ENCODE measurements at regions not wholly inside any gene's neighbourhood (a gene's known extent, or its start where the extent isn't known, plus 50 kb on each side); places are given as distances from the start of the nearest gene placed in this dataset.

DNA sequence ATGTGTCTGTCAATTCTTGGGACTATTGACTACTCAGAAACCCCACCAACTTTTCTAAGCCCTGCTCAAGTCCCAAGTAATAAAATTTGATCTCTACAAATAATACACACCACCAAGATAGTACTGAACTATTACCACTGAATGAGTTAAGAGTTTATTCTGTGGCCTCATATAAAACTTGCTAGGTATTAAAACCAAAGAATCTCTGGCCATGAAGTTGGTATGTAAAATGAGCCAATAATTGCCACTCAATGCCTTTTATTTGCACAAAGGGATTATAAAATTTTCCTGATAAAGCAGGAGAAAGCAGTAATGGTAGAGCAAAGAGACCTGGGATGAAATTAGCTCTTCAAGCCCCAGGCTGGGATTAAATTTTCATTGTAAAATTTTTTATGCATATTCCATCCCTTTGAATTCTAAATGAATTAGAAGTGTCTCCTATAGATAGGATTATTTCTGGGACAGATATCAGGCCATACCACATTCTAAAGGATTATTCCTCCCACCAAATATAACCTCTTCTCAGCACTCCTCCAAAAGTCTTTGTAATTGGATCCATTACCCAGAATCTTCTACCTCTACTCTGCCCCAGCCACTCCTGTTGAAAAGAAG, 450.5 kb upstream of the ACVR2A start:
- DNase-seq: peak in 1 of 2 experiments; percentile 7

DNA sequence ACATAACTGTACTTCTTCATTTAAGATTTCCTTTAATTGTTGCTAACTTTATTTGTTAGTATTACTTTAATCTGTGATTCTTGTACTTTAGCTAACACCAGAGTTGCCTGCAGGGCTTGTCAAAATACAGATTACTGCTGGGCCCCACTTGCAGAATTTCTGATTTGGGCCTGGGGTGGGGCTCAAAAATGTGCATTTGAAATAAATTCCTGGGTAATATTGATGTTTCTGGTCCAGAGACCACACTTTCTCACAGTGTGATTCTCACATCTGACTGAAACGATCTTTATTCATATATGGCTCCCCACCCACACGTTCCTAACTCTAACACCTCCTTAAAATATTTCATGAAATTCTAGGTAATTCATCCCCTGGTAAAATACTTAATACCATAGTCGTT, 452.6 kb upstream of the ACVR2A start:
- no peak for DNase-seq

DNA sequence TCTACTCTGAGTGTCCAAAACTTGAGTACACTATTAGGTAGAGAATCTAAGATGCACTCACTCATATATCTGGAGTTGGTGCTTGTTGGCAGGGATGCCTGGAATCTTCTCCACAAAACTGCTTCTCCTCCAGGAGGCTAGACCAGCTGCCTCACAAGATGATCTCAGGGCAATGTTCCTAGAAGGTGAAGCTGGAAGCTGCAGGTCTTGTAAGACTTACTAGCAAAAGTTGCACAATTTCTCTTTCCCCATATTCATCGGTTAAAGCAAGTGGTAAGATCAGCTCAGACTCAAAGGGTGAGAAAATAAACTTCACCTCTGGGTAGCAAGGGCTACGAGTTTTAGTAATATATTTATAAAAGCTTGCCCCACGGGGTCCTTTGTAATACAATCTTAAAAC, 454.4 kb upstream of the ACVR2A start:
- DNase-seq: no peak

DNA sequence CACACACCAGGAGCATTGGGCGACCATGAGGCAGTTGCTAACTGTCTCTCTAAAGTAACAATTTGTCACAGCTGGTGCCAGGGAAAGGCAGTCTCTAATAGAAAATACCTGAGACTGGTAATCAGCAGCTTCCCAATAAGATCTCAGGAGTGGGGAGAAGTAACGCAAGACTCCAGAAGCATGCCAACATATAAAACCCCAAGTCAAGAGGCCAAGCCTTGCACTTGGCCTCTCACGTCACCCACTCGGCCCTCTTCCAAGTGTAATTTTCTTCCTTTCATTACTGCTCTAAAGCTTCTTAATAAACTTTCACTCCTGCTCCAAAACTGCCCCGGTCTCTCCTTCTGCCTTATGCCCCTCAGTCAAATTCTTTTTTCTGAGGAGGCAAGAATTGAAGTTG, 455.6 kb upstream of the ACVR2A start:
- no peak for DNase-seq

DNA sequence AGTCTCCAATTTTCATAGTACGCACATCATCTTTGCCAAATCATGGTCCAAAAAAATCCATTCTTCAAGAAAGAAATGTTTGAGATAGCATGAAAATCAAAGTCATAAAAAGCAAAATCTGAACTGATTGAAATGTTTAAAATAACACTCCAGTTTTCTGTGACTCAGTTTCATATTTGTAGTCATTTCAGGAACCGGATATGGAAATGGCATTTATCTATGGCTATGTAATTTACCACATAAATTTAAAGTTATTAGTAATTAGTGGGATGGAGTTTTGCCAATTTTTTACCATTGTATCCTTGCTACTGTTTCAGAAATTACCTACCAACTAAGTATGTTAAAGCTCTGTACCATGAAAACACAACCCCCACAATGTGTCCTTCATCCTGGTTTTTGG, 456.6 kb upstream of the ACVR2A start:
- no peak for DNase-seq

DNA sequence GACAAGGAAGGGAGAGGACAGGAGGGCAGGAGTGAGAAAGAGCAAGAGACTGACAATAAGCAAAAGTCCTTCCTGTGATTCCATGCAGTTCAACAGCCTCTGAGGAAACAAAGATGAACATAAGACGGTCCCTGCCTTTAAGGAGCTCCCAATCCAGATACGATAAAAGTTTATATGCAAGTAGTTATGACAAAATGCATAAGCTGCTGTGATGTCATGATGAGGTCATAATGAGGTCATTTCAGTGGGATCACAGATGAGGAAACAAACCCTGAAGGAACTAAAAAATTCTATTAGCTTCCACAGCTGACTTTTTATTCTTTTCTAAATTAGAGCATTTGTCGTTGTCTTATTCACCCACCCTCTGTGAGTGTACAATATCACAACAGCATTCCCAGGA, 458.5 kb upstream of the ACVR2A start:
- DNase-seq: no peak

DNA sequence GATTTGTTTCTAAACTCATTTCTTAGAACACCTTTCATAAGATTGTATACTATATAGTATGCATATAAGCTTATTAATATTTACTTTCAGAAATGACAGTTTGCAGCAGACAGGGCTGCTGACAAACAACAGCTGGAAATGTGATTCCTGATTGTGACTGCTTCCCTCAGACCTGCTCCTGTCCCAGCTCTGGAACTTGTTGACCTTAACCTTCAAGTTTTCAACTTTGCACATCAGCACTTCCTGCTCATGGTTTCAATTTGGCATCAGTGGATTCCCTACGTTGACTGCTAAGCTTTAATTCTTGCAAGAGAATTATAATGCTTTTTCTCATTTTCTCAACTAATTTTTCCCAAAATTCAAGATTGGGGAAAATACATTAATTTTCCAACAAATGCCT, 459.2 kb upstream of the ACVR2A start:
- no peak for DNase-seq

DNA sequence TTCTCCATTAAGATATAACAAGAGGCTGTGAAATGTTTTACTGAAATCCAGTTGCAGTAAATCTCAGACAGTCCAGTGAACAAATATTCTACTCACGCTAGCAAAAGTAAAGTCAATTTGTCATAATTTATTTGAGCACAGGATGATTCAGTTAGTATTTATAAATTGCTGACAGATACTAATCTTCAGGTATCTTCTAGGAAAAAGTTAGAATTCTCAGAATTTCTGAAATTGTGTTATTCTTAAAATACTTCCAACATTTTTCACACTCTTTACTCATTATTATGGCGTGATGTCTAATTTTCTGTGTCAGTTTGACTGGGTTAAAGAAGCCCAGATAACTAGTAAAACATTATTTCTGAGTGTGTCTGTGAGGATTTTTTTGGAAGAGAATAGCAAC, 460.2 kb upstream of the ACVR2A start:
- DNase-seq: no peak

DNA sequence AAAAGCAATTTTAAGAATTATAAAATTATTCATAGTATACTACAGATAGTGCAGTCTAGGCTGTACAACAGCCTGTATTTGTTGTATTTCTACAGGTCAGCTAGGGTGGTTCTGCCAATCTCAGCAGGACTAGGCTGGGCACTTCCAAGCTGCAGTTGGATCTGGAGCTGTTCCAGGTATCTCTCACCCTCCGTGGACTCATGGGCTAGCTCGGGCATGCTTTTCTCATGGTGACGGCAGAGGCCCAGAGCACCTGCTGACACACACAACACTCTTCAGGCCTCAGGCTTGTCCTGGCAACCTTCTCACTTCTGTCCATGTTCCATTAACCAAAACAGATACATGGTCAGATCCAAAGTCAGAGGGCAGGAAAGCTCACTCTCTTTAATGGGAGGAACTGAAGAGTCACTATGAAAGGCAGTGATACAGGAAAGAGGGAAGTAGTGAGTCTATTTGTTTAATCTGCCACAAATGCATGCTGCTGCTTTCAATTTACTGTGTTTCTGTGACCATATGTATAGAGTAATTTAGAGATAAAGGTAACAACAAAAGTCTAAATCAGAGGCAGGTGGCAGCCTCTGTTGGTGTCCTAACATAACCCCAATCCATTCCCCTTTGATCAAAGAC, 462.4 kb upstream of the ACVR2A start:
- DNase-seq: peak in 1 of 2 experiments; percentile 20

DNA sequence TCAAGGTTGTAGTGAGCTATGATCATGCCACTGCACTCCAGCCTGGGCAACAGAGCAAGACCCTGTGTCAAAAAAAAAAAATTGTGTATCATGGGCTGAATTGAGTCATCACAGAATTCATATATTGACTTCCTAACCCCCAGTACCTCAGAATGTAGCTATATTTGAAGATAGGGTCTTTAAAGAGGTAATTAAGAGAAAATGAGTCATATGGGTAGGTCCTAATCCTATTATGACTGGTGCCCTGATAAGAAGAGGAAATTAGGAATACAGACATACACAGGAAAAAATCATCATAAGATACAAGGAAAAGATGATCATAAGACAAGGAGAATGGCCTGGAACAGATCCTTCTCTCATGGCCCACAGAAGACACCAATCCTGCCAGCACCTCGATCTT, 466.4 kb upstream of the ACVR2A start:
- DNase-seq: no peak

DNA sequence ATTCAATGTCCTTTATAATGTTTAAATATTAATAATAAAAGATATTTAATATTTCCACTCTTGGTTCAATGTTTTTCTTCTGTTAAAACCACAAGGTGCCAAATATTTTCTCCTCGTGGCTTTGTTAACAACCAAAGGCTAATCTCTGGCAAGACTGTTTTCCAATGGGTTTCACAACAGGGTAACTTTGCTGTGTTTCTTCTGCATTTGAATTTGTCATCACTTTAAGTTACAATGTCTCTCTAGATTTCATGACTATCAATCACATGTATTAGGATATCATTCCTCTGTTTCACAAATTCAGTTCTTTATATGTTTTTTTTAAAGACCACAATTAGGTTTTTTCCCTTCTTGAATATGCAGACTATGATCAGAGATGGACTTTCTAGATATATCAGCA, 469.8 kb upstream of the ACVR2A start:
- no peak for DNase-seq

DNA sequence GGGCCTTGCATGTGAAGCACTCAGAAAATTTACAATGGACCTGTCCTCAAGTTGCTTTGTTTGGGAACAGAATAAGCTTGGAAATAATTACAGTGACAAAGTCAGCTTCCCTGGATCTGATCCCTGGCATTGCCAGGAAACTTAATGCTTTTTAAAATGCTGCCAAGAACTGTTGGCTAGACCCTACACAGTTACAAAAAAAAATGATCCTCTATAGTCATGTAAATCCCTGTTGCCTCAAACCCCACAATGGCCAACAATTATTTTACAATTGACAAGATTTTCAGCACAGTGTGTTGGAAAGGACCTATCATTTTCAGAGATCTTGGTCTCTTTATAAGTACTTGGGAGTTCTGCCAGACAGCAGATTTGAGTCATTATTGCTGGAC, 470.4 kb upstream of the ACVR2A start:
- DNase-seq: no peak

DNA sequence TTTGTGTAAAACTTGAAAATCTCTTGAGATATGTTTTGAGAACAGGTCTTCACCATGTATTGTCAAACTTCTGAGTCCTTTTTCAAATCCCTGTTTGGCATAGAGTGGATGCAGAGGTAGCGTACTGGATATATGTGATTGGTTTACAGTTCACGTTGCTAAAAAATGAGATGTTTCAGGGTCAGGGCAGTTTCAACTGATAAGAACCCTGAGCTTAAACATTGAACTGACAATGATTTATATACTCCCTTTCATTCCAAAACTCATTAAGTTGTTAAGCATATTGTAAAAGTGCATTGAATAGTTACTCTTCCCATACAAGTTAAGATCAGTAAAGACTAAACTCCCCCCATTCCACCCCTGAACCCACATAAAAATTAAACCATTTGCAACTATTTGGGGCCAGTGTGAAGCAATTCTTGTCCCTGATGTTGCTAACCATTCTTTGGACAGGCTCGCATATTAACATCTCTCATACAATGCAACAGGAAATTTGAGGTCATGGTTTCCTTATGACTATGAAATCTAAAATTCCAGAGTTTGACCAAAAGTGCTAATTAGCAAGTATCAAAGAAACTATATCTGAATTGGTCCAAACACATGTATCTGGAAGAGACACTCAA, 470.9 kb upstream of the ACVR2A start:
- DNase-seq: no peak

DNA sequence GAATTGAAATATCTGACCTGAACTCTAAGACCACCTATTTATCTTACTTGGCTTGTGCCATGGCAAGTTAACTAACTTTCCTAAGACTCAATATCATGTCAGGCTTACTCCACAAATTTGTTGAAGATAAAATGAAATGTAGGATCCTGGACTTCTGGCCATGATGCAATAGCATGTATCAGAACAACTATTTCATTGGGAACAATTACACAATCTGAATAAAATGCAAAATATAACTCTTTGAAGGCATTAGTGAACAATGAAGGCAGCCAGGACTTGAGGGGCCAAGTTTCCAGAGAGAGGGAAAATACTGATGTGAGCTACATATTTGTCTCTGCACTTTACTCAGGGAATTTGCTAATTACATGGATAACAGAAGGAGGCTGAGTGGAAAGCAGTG, 476.5 kb upstream of the ACVR2A start:
- DNase-seq: no peak

DNA sequence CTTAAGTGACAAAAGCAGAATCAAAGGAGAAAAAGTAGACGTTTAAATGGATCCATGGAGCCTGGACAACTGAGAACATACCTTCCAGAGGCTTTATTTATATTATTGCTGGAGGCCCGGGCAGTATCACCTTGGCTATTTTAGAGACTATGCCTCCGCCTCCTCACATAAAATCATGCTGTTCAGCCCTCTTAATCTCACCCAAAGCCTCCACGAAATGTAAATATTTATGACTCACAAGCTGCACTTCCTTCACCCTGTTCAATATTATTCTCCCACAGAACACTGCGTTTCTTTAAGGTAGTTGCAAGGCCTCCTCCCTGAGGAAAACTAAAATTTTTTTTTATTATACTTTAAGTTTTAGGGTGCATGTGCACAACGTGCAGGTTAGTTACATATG, 478.6 kb upstream of the ACVR2A start:
- DNase-seq: no peak

DNA sequence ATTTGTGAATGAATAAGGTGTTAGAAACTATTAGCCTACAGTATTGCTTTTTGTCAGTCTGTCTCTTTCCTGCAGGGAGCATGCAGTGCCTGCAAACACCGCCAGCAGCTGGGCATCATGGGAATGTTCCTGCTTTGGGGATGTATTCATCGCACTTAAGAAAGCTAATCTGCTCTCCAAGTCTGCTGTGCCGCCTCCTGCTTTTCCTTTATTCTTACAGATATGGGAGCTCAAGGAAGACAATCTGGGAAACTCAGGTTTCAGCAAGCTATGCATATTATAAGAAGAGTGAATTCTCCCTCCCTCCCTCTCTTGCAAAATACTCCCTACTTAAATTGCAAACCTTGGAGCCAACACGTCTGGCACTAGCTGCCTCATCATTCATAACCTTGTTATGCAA, 479.2 kb upstream of the ACVR2A start:
- DNase-seq: peak; percentile 48 to 92

DNA sequence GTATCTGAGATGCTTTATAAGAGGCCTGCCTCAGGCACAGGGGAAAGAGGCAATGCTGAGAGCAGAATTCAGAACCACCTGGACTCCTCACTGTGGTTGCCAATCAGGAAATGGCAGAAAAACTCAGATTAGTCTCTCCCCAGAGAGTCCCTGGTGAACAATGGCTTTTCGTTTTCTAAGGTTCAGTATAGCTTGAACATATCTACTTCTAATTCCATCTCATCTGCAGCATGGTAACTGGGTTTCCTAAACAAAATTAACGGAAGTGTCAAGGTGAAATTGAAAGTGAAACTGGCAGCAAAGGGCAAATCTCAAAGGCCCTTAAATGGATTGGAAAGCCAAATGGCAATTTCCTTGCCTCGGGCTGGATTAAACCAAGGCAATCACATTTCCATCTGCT, 480.2 kb upstream of the ACVR2A start:
- DNase-seq: peak in 1 of 2 experiments; percentile 23

DNA sequence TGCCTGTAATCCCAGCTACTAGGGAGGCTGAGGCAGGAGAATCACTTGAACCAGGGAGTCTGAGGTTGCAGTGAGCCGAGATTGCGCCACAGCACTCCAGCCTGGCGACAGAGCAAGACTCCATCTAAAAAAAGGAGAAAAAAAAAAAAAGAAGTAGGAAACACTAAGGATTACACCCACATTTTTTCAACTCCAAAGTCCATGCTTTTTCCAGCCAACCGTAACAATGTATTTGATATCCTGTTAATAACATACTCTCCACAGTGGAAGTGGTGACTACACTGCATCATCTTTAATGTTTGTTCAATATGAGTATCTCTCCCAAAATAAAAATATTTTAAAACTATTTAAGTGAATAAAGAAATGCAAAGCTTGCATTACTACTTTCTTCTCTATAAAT, 481.6 kb upstream of the ACVR2A start:
- no peak for DNase-seq

DNA sequence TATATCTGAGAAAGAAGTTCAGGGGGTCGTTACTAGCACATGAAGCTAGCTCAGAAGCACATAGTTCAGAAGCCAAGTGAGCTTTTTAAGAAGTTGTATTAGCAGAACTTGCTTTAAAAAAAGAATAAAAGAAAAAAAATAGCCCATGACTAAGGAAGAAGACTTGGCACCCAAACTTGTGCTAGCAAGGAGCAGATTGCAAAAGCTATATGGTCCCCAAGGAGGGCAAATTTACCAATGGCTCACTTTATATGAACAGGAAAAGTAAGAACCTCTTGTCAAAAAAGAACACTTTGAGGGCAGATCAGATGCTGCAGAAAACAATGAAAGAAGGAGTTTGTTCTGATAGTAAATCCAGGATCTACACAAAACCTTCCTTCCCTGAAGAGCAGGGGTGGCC, 486.5 kb upstream of the ACVR2A start:
- no peak for DNase-seq

DNA sequence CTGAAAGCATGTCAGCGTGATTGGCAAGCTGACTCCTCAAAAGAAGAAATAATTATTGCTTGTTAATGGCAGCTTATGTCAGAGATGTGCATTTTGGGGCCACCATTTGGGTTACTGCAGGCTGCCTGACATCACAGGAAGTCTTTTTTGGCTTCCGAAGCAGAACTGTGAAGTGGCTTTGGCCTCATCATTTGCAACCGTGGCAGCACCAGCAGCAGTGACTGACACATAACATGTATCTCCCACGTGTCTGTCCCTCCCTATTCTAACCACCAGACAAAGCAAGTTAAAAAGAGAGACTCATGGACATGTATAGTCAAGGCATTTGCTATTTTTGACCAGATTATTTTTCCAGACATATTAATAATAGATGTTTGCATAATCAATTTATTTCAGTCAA, 488.7 kb upstream of the ACVR2A start:
- DNase-seq: no peak

DNA sequence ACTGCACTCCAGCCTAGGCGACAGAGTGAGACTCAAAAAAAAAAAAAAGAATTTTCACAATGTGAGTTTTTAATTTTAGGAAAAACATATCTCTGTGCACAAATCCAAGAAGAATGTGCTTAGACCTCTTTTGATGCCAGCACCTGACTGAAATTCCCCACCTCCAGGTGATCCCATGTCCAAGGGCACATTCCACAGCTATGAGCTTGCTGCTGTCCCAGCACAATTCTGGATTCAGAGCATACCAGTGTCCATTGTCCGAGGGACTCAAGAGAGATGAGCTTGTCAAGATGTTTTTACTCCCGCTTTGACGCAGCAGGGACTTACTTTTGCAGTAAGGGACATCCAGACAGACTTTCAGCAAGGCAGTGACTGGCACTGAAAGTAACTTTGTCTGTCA, 489.1 kb upstream of the ACVR2A start:
- no peak for DNase-seq

DNA sequence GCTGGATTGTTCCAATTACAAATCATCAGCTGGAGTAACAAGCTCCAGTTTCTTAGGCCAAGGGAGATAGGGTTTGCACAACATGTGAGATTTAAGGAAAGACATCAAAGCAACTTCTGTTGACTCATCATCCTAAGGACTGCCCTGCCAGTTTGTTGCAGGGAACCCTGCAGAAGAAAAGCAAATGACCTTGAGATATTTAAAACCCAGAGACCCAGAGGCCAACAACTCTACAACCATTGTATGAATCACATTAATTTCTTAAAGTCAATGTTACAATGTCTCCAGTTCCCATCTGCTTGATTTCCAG, 491.8 kb upstream of the ACVR2A start:
- DNase-seq: no peak

DNA sequence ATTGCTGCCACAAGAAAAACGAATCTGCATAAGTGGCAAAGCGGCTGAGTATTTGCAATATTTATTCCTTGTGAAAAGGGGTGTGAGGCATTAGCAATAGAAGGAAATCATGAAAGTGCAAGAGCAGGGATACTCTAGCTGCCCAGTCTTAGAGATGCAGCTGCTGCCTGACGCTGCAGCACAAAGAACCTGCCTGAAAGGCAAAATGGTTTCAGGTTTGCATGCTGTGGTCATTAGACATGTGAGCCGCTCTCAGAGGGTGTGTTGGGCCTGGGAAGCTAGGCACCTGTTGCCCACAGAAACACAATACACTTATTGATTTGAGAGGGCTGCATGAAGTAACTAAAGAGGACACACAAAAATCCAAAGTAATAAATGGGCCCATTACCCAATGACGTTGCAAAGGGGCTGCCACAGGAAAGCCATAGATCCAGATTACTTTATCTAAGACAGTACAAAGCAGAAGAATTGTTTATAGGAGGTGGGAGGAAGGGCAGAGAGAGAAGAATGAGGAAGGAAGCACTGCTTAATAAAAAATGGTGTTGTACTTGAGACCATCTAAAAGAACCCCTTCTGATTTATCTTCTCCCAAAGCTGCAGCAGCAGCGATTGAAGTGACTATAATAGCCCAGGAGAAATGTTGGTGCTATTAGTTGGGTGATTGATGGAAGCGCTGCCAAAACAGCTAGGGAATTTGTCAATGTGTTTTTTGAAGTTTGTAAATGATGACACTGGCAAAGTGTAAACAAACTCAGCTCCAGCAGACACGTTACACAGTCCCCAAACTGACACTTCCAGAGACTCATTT, 492.4 kb upstream of the ACVR2A start:
- DNase-seq: no peak

DNA sequence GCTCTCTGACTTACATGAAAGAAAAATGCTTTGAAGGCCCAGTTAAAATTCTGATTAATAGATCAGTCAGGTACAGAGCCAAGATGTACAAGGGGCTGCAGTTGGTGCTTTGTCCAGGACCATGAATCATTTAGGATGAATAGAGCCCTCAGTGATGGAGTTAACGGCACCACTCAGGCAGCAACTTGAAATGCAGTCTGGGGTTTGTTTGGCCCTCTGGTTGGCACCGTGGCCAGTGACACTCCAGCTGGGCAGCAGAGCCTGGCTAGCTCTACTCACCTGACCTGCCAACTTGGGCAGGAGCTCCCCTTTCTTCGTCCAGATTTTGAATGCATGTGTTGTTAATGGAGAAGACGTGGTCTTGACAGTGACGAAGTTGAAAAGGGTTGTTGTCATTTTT, 493.0 kb upstream of the ACVR2A start:
- DNase-seq: no peak
